ENCODE measurements at regions not wholly inside any gene's neighbourhood (a gene's known extent, or its start where the extent isn't known, plus 50 kb on each side); places are given as distances from the start of the nearest gene placed in this dataset.

GRCh38 chr13:107847406-107847805 lies 367.9 kb downstream of the LIG4 start:
- TF ChIP-seq POLR2AphosphoS5 (IDR thresholded peaks at IDR 0.05), result no peak
- TF ChIP-seq CTCF (IDR thresholded peaks at IDR 0.05), result no peak
- no peak for TF ChIP-seq POLR2A (IDR thresholded peaks at IDR 0.05)
- intact Hi-C loops (cut with DNase I; ENCODE audit: low total_unique reads), result no loop called here
- Histone ChIP-seq H3K36me3 (no peaks in the 10 kb centered on the region), H3K4me3 (no peak overlapping the region), H3K27ac (no peak overlapping the region), H3K9me3 (no peaks in the 10 kb centered on the region), H3K4me1 (no peaks in the 10 kb centered on the region), H3K27me3 (no peaks in the 10 kb centered on the region)
- DNase-seq (ENCODE audit: low spot score in 2 of 2), result no peak

- no peaks in the 10 kb centered on the region for H3K4me1 ChIP-seq
Measured at GRCh38 chr13:107846642-107847041, 368.7 kb downstream of the LIG4 start.

GRCh38 chr13:107845911-107846310 lies 369.4 kb downstream of the LIG4 start:
- Histone ChIP-seq H3K4me1 (no peaks in the 10 kb centered on the region), H3K27ac (no peak overlapping the region), H3K27me3 (no peaks in the 10 kb centered on the region), H3K36me3 (no peaks in the 10 kb centered on the region), H3K4me3 (no peak overlapping the region), H3K9me3 (no peaks in the 10 kb centered on the region)
- no peak for DNase-seq (ENCODE audit: low spot score in 2 of 2)
- TF ChIP-seq POLR2A (IDR thresholded peaks at IDR 0.05), result no peak
- TF ChIP-seq POLR2AphosphoS5 (IDR thresholded peaks at IDR 0.05), result no peak
- no peak for TF ChIP-seq CTCF (IDR thresholded peaks at IDR 0.05)
- intact Hi-C loops (cut with DNase I; ENCODE audit: low total_unique reads), result no loop called here

More at GRCh38 chr13:107846642-107847041, 368.7 kb downstream of the LIG4 start:
- intact Hi-C loops (cut with DNase I; ENCODE audit: low total_unique reads), result no loop called here
- no peak overlapping the region for H3K4me3 ChIP-seq
- H3K27ac ChIP-seq, result no peak overlapping the region
- H3K36me3 ChIP-seq, result no peaks in the 10 kb centered on the region
- H3K27me3 ChIP-seq, result no peaks in the 10 kb centered on the region
- DNase-seq (ENCODE audit: low spot score in 2 of 2), result no peak
- H3K9me3 ChIP-seq, result no peaks in the 10 kb centered on the region
- TF ChIP-seq CTCF (IDR thresholded peaks at IDR 0.05) (no peak), POLR2A (IDR thresholded peaks at IDR 0.05) (no peak), POLR2AphosphoS5 (IDR thresholded peaks at IDR 0.05) (no peak)

- TF ChIP-seq POLR2AphosphoS5 (IDR thresholded peaks at IDR 0.05) (no peak), CTCF (IDR thresholded peaks at IDR 0.05) (no peak), POLR2A (IDR thresholded peaks at IDR 0.05) (no peak)
- Histone ChIP-seq H3K4me3 (no peak overlapping the region), H3K27ac (no peak overlapping the region), H3K9me3 (no peaks in the 10 kb centered on the region), H3K27me3 (no peaks in the 10 kb centered on the region), H3K36me3 (no peaks in the 10 kb centered on the region), H3K4me1 (no peaks in the 10 kb centered on the region)
- intact Hi-C loops (cut with DNase I; ENCODE audit: low total_unique reads), result no loop called here
- no peak for DNase-seq (ENCODE audit: low spot score in 2 of 2)
Measured at GRCh38 chr13:107843681-107844080, 371.7 kb downstream of the LIG4 start.

- Histone ChIP-seq H3K4me3 (no peak overlapping the region), H3K9me3 (no peaks in the 10 kb centered on the region), H3K4me1 (no peaks in the 10 kb centered on the region), H3K27me3 (no peaks in the 10 kb centered on the region), H3K36me3 (no peaks in the 10 kb centered on the region), H3K27ac (no peak overlapping the region)
- intact Hi-C loops (cut with DNase I; ENCODE audit: low total_unique reads), result no loop called here
- no peak for DNase-seq (ENCODE audit: low spot score in 2 of 2)
- TF ChIP-seq POLR2AphosphoS5 (IDR thresholded peaks at IDR 0.05) (no peak), POLR2A (IDR thresholded peaks at IDR 0.05) (no peak)
Measured at GRCh38 chr13:107843281-107843680, 372.1 kb downstream of the LIG4 start.

Data from breast epithelium (tissue), 4 donors.